Fibroblast of lung (primary cell): ENCODE measurements at regions not wholly inside any gene's neighbourhood (a gene's known extent, or its start where the extent isn't known, plus 50 kb on each side); places are given as distances from the start of the nearest gene placed in this dataset.

ENCODE experiments used
- DNase-seq, 2 donors: peaks; one replicate each; pipeline versions ENCODE4 v3.0.0 to v3.0.0-alpha.2; 2010; ENCODE audit warnings: low read depth in 2 of 2
- H2AFZ ChIP-seq: 2 replicates; pipeline ENCODE4 v1.5.1; 2012; ENCODE audit warnings: low read length, control low read depth, inconsistent platforms
- H3K27ac ChIP-seq: 2 replicates; pipeline ENCODE4 v1.5.1; 2011; ENCODE audit warnings: low read length, control low read depth; ENCODE audit not compliant: insufficient read depth
- H3K27me3 ChIP-seq: 2 replicates; pipeline ENCODE4 v1.5.1; 2011; ENCODE audit warnings: mild to moderate bottlenecking, low read length; ENCODE audit not compliant: control insufficient read depth, insufficient read depth
- H3K36me3 ChIP-seq: 2 replicates; pipeline ENCODE4 v1.5.1; 2011; ENCODE audit warnings: low read length; ENCODE audit not compliant: control insufficient read depth, insufficient read depth
- H3K4me1 ChIP-seq: 2 replicates; pipeline ENCODE4 v1.5.1; 2011; ENCODE audit warnings: low read length; ENCODE audit not compliant: control insufficient read depth, insufficient read depth; ENCODE audit errors: extremely low read depth
- H3K4me2 ChIP-seq: 2 replicates; pipeline ENCODE4 v1.5.1; 2011; ENCODE audit warnings: low read length, control low read depth; ENCODE audit not compliant: insufficient read depth; ENCODE audit errors: extremely low read depth
- H3K4me3 ChIP-seq, 4 experiments: fragments of 200-600 bp in 1 of 4; sonication (generic) in 1 of 4; replicated peaks in 1 of 4; 2 replicates each; pipeline ENCODE4 v1.5.1; 2011 to 2016; ENCODE audit warnings: low read length in 4 of 4, low read depth in 3 of 4, mild to moderate bottlenecking in 3 of 4, control low read depth in 2 of 4, inconsistent platforms in 1 of 4, mixed read lengths in 1 of 4; ENCODE audit not compliant: insufficient read depth in 1 of 4; ENCODE audit errors: control extremely low read depth in 1 of 4
- H3K79me2 ChIP-seq: 2 replicates; pipeline ENCODE4 v1.5.1; 2012; ENCODE audit warnings: mild to moderate bottlenecking, low read length, inconsistent platforms; ENCODE audit not compliant: control insufficient read depth, insufficient read depth
- H3K9ac ChIP-seq: 2 replicates; pipeline ENCODE4 v1.5.1; 2011; ENCODE audit warnings: mild to moderate bottlenecking, low read length, control low read depth; ENCODE audit not compliant: insufficient read depth
- H3K9me3 ChIP-seq: 2 replicates; pipeline ENCODE4 v1.5.1; 2012; ENCODE audit warnings: low read depth, low read length; ENCODE audit not compliant: control insufficient read depth, insufficient read depth
- H4K20me1 ChIP-seq: 2 replicates; pipeline ENCODE4 v1.5.1; 2011; ENCODE audit warnings: low read length; ENCODE audit not compliant: control insufficient read depth, insufficient read depth; ENCODE audit errors: extremely low read depth
- CTCF ChIP-seq, 2 donors: IDR thresholded peaks in 1 of 2; conservative IDR thresholded peaks in 1 of 2; 1 replicate in 1 of 2; 2 replicates in 1 of 2; pipeline ENCODE4 v1.5.1; 2011 to 2012; ENCODE audit warnings: low read length in 2 of 2, control low read depth in 1 of 2, inconsistent platforms in 1 of 2, low read depth in 1 of 2, mild to moderate bottlenecking in 1 of 2
- EZH2 ChIP-seq: IDR thresholded peaks from 2 replicates; pipeline ENCODE4 v1.5.1; 2012; ENCODE audit warnings: low read length, control low read depth, mild to moderate bottlenecking; ENCODE audit errors: missing control alignments

GRCh38 chr2:167758292-167758691 is 489.1 kb downstream of the STK39 start:
- no peaks in the 10 kb centered on the region for H3K4me1 ChIP-seq
- H3K27me3 ChIP-seq = no peaks in the 10 kb centered on the region
- DNase-seq = no peak
- H3K9me3 ChIP-seq = no peaks in the 10 kb centered on the region
- TF ChIP-seq CTCF (conservative IDR thresholded peaks at IDR 0.05 in 1 of 2, IDR thresholded peaks at IDR 0.05 in 1 of 2; ENCODE audit: low read depth in 1 of 2, low read length in 2 of 2) (no peak), EZH2 (no peak)
- no peaks in the 10 kb centered on the region for H4K20me1 ChIP-seq
- no peak overlapping the region for H3K4me3 ChIP-seq
- no peaks in the 10 kb centered on the region for H3K36me3 ChIP-seq
- no peaks in the 10 kb centered on the region for H3K79me2 ChIP-seq
- H2AFZ ChIP-seq = no peak overlapping the region
- no peak overlapping the region for H3K27ac ChIP-seq
- H3K9ac ChIP-seq = no peak overlapping the region
- H3K4me2 ChIP-seq = no peak overlapping the region

- Histone ChIP-seq H3K4me1 (no peaks in the 10 kb centered on the region), H3K36me3 (no peaks in the 10 kb centered on the region), H2AFZ (no peak overlapping the region), H3K4me2 (no peak overlapping the region), H3K27ac (no peak overlapping the region), H3K4me3 (no peak overlapping the region), H3K9me3 (no peaks in the 10 kb centered on the region), H3K79me2 (no peaks in the 10 kb centered on the region), H4K20me1 (no peaks in the 10 kb centered on the region), H3K27me3 (no peaks in the 10 kb centered on the region), H3K9ac (no peak overlapping the region)
- no peak for TF ChIP-seq CTCF (conservative IDR thresholded peaks at IDR 0.05 in 1 of 2, IDR thresholded peaks at IDR 0.05 in 1 of 2; ENCODE audit: low read depth in 1 of 2, low read length in 2 of 2)
- TF ChIP-seq EZH2 = no peak
- DNase-seq = peak; percentile 18 to 85
These were observed 490.9 kb downstream of the STK39 start for GRCh38 chr2:167756446-167756845.

- TF ChIP-seq EZH2 (no peak), CTCF (conservative IDR thresholded peaks at IDR 0.05 in 1 of 2, IDR thresholded peaks at IDR 0.05 in 1 of 2; ENCODE audit: low read depth in 1 of 2, low read length in 2 of 2) (no peak)
- H3K4me3 ChIP-seq = no peak overlapping the region
- no peaks in the 10 kb centered on the region for H3K36me3 ChIP-seq
- no peaks in the 10 kb centered on the region for H3K79me2 ChIP-seq
- no peaks in the 10 kb centered on the region for H4K20me1 ChIP-seq
- no peak overlapping the region for H3K9ac ChIP-seq
- no peaks in the 10 kb centered on the region for H3K4me1 ChIP-seq
- no peaks in the 10 kb centered on the region for H3K9me3 ChIP-seq
- H2AFZ ChIP-seq = no peak overlapping the region
- no peak for DNase-seq
- H3K4me2 ChIP-seq = no peak overlapping the region
- no peak overlapping the region for H3K27ac ChIP-seq
- no peaks in the 10 kb centered on the region for H3K27me3 ChIP-seq
These were observed 494.3 kb downstream of the STK39 start for GRCh38 chr2:167753142-167753541.
